ENCODE measurements at regions not wholly inside any gene's neighbourhood (a gene's known extent, or its start where the extent isn't known, plus 50 kb on each side); places are given as distances from the start of the nearest gene placed in this dataset.

DNA sequence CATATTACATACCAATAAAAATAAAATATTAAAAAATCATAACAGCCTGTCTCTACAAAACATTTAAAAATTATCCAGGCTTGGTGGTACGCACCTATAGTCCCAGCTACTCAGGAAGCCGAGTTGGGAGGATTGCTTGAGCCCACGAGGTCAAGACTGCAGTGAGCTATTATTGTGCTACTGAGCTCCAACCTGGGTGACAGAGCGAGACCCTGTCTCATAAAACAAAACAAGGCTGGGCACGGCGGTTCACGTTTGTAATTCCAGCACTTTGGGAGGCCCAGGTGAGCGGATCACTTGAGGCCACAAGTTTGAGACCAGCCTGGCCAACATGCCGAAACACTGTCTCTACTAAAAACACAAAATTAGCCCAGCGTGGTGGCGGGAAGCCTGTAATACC is 52.2 kb upstream of the LSM14A start:
- no peak for DNase-seq

DNA sequence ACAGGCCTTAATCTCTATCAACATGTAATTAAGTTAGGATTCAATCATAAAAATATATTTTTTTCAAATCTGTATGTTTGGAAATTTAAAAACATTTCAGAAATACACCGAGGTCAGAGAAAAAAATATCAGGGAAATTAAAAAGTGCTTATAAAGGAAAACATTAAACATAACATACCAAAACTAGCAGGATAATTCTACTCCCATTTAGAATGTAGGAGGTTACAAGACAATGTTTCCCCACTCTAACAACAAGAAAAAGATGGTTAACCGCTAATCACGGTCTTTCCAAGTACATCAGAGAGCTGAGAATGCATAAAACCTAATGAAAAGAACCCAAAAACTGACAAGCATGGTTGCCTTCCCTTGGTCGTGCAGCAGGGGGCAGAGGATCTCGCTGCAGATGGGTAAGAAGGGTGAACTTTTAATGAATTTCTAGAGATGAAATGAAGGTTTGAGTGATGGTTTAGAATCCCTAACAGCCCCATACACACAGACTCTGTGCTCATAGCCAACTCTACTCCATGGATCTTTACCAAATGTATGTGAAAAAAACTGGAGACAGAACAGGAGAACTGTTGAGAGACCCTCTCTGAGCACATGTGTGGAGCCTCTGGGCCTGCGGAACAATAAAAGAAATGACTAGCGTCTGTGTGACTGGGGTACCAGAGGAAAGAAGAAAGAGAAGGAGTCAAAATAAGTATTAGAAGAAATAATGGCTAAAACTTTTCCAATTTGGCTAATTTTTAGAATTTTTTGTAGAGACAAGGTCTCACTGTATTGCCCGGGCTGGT is 51.3 kb upstream of the LSM14A start:
- DNase-seq, result peak in 5 of 6 experiments; percentile 28 to 57 (median 37)
